CD14-positive monocyte (primary cell): ENCODE measurements at regions not wholly inside any gene's neighbourhood (a gene's known extent, or its start where the extent isn't known, plus 50 kb on each side); places are given as distances from the start of the nearest gene placed in this dataset.

Source experiments
- DNase-seq, 3 donors: peaks; one replicate each; pipeline ENCODE4 v3.0.0-alpha.2; 2011 to 2022
- H2AFZ ChIP-seq: 2 replicates; pipeline ENCODE4 v1.6.0; 2012; ENCODE audit warnings: mild to moderate bottlenecking, low read depth, low read length, inconsistent platforms; ENCODE audit not compliant: insufficient read depth, poor library complexity, severe bottlenecking
- H3K27ac ChIP-seq, 2 donors: 1 replicate in 1 of 2; 2 replicates in 1 of 2; pipeline ENCODE4 v1.5.1; 2012 to 2013; ENCODE audit warnings: low read length in 2 of 2, control low read depth in 1 of 2, inconsistent platforms in 1 of 2, low read depth in 1 of 2, mild to moderate bottlenecking in 1 of 2
- H3K27me3 ChIP-seq, 2 donors: one replicate each; pipeline versions ENCODE4 v1.6.0 to v1.6.1; 2011 to 2013; ENCODE audit warnings: low read length in 2 of 2; ENCODE audit not compliant: control insufficient read depth in 2 of 2, insufficient read depth in 2 of 2
- H3K36me3 ChIP-seq, 2 donors: replicated peaks in 1 of 2; 1 replicate in 1 of 2; 2 replicates in 1 of 2; pipeline versions ENCODE4 v1.5.1 to v1.6.1; 2012 to 2013; ENCODE audit warnings: low read length in 2 of 2, control low read depth in 1 of 2, inconsistent platforms in 1 of 2, mild to moderate bottlenecking in 1 of 2; ENCODE audit not compliant: insufficient read depth in 2 of 2, control insufficient read depth in 1 of 2
- H3K4me1 ChIP-seq, 2 donors: 1 replicate in 1 of 2; 2 replicates in 1 of 2; pipeline versions ENCODE4 v1.5.1 to v1.6.1; 2012 to 2013; ENCODE audit warnings: low read length in 2 of 2, control low read depth in 1 of 2, inconsistent platforms in 1 of 2, mild to moderate bottlenecking in 1 of 2, moderate library complexity in 1 of 2; ENCODE audit not compliant: insufficient read depth in 2 of 2, control insufficient read depth in 1 of 2
- H3K4me2 ChIP-seq: replicated peaks from 2 replicates; pipeline ENCODE3; 2012; ENCODE audit warnings: low read length, moderate library complexity, mild to moderate bottlenecking; ENCODE audit not compliant: poor library complexity, severe bottlenecking; ENCODE audit errors: extremely low read depth
- H3K4me3 ChIP-seq, 3 experiments: fragments of 200-600 bp in 1 of 3; sonication (generic) in 1 of 3; replicated peaks in 1 of 3; 1 replicate in 2 of 3; 2 replicates in 1 of 3; pipeline ENCODE4 v1.5.1; 2011 to 2013; ENCODE audit warnings: low read length in 3 of 3, mild to moderate bottlenecking in 3 of 3, control low read depth in 2 of 3, low read depth in 2 of 3, inconsistent platforms in 1 of 3, moderate library complexity in 1 of 3
- H3K79me2 ChIP-seq: 2 replicates; pipeline ENCODE4 v1.6.0; 2012; ENCODE audit warnings: mild to moderate bottlenecking, control low read depth, inconsistent platforms, low read length, moderate library complexity; ENCODE audit not compliant: insufficient read depth
- H3K9ac ChIP-seq: 2 replicates; pipeline ENCODE4 v1.6.0; 2017; ENCODE audit warnings: low read length, mild to moderate bottlenecking; ENCODE audit not compliant: insufficient read depth, poor library complexity, severe bottlenecking
- H3K9me3 ChIP-seq, 2 donors: replicated peaks in 1 of 2; 1 replicate in 1 of 2; 2 replicates in 1 of 2; pipeline versions ENCODE4 v1.5.1 to v1.6.1; 2012 to 2013; ENCODE audit warnings: low read length in 2 of 2, control low read depth in 1 of 2; ENCODE audit not compliant: control insufficient read depth in 1 of 2, insufficient read depth in 1 of 2
- H4K20me1 ChIP-seq: 2 replicates; pipeline ENCODE4 v1.6.0; 2012; ENCODE audit warnings: mild to moderate bottlenecking, low read length, control low read depth, moderate library complexity; ENCODE audit not compliant: insufficient read depth
- H3K27ac Mint-ChIP-seq, 7 donors: one replicate each; pipeline ENCODE4 v1.8.0; 2020; ENCODE audit warnings: mild to moderate bottlenecking in 7 of 7, mixed read lengths in 7 of 7, moderate library complexity in 6 of 7, inconsistent platforms in 2 of 7
- H3K27me3 Mint-ChIP-seq, 3 donors: one replicate each; pipeline ENCODE4 v1.8.0; 2021 to 2022; ENCODE audit warnings: low read depth in 3 of 3, mild to moderate bottlenecking in 3 of 3, mixed read lengths in 3 of 3, moderate library complexity in 3 of 3, inconsistent platforms in 1 of 3
- H3K36me3 Mint-ChIP-seq, 2 donors: one replicate each; pipeline ENCODE4 v1.8.0; 2020; ENCODE audit warnings: mixed read lengths in 2 of 2, inconsistent platforms in 1 of 2, mild to moderate bottlenecking in 1 of 2
- H3K4me1 Mint-ChIP-seq: one replicate; pipeline ENCODE4 v1.8.0; 2020; ENCODE audit warnings: mild to moderate bottlenecking, mixed read lengths
- H3K4me3 Mint-ChIP-seq, 2 donors: one replicate each; pipeline ENCODE4 v1.8.0; 2020; ENCODE audit warnings: mild to moderate bottlenecking in 2 of 2, mixed read lengths in 2 of 2, moderate library complexity in 1 of 2
- H3K9me3 Mint-ChIP-seq, 7 donors: one replicate each; pipeline ENCODE4 v1.8.0; 2020 to 2022; ENCODE audit warnings: mixed read lengths in 7 of 7, mild to moderate bottlenecking in 6 of 7, moderate library complexity in 6 of 7, inconsistent platforms in 2 of 7
- WGBS: methylation state at CpG from one replicate; pipeline ENCODE4 v1.1.5; 2013; ENCODE audit warnings: missing lambda C conversion rate; ENCODE audit not compliant: insufficient coverage; 5-methylcytosine and 5-hydroxymethylcytosine counted together
- intact Hi-C, 2 donors: fragments of 100-400 bp; cut with micrococcal nuclease; formaldehyde crosslinking; loops; one replicate each; pipeline versions ENCODE4 v1.15.0 to v1.15.1; 2023
- TF ChIP-seq, protein P1 (sequence below): fragments of 200-600 bp; IDR thresholded peaks from one replicate; pipeline ENCODE4 v1.8.0; 2022; ENCODE audit warnings: antibody characterized with exemption, mild to moderate bottlenecking

- Mint-ChIP-seq H3K27ac (no peak overlapping the region), H3K4me3 (no peak overlapping the region), H3K4me1 (no peaks in the 10 kb centered on the region), H3K36me3 (no peaks in the 10 kb centered on the region), H3K9me3 (peaks cover 0 to 4% (median 0%) of the 10 kb centered on the region in 7 donors), H3K27me3 (no peaks in the 10 kb centered on the region)
- Histone ChIP-seq H4K20me1 (no peaks in the 10 kb centered on the region), H3K4me1 (no peaks in the 10 kb centered on the region), H3K9ac (no peak overlapping the region), H2AFZ (no peak overlapping the region), H3K27me3 (no peaks in the 10 kb centered on the region), H3K27ac (no peak overlapping the region), H3K9me3 (no peaks in the 10 kb centered on the region), H3K4me3 (no peak overlapping the region), H3K36me3 (no peaks in the 10 kb centered on the region), H3K4me2 (no peak overlapping the region), H3K79me2 (no peaks in the 10 kb centered on the region)
- WGBS, result no CpG with 5 or more reads among the region's 1 CpG
- TF ChIP-seq, protein P1, sequence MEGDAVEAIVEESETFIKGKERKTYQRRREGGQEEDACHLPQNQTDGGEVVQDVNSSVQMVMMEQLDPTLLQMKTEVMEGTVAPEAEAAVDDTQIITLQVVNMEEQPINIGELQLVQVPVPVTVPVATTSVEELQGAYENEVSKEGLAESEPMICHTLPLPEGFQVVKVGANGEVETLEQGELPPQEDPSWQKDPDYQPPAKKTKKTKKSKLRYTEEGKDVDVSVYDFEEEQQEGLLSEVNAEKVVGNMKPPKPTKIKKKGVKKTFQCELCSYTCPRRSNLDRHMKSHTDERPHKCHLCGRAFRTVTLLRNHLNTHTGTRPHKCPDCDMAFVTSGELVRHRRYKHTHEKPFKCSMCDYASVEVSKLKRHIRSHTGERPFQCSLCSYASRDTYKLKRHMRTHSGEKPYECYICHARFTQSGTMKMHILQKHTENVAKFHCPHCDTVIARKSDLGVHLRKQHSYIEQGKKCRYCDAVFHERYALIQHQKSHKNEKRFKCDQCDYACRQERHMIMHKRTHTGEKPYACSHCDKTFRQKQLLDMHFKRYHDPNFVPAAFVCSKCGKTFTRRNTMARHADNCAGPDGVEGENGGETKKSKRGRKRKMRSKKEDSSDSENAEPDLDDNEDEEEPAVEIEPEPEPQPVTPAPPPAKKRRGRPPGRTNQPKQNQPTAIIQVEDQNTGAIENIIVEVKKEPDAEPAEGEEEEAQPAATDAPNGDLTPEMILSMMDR, result peak; percentile 12
- intact Hi-C loops, result no loop called here
- no peak for DNase-seq
These were observed 238.4 kb downstream of the SNCA start for GRCh38 chr4:89598602-89599001.

DNA sequence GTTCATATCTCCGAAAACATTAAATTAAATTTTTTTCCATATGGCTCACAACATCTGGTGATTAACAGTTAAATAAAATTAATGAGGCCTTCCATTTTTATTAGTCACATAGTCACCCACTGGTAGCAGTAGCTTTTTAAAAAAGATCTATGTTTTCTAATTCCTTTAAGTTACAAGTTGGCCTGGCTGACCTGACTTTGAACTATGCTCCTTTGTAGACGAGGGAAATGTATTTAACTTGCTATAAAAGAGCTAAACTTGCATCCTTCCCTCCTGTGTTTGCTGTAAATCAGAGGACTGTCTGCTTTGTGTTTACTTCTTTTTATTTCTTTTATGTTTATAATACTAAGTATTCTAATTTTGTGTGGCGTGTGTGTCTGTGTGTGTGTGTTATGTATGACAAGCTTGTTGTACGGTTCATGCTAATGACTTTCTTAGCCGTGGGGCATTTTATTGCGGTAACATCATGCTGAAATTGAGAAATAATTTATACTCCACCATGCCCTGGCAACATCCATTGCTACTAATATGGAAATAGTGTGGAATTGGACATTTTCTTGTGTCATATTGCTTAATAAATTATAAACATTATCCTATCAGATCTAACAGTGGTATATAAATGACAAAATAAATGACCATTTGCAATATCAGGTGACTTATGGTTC, 241.7 kb downstream of the SNCA start:
- WGBS, result no CpG with 5 or more reads among the region's 6 CpGs
- TF ChIP-seq, protein P1, result no peak

More for the DNA sequence above, 241.7 kb downstream of the SNCA start:
- DNase-seq, result no peak
- H3K4me3 ChIP-seq, result no peak overlapping the region
- H3K79me2 ChIP-seq, result no peaks in the 10 kb centered on the region
- H3K9me3 Mint-ChIP-seq, result peaks cover 0 to 6% (median 0%) of the 10 kb centered on the region in 7 donors
- no peak overlapping the region for H3K27ac Mint-ChIP-seq
- H3K36me3 Mint-ChIP-seq, result no peaks in the 10 kb centered on the region
- H3K9me3 ChIP-seq, result no peaks in the 10 kb centered on the region
- H3K4me2 ChIP-seq, result no peak overlapping the region
- H3K27me3 Mint-ChIP-seq, result no peaks in the 10 kb centered on the region
- no peak overlapping the region for H3K27ac ChIP-seq
- no peaks in the 10 kb centered on the region for H3K4me1 Mint-ChIP-seq
- H3K36me3 ChIP-seq, result no peaks in the 10 kb centered on the region
- H4K20me1 ChIP-seq, result no peaks in the 10 kb centered on the region
- no peak overlapping the region for H2AFZ ChIP-seq
- H3K27me3 ChIP-seq, result no peaks in the 10 kb centered on the region
- no peaks in the 10 kb centered on the region for H3K4me1 ChIP-seq
- no peak overlapping the region for H3K4me3 Mint-ChIP-seq
- intact Hi-C loops, result no loop called here
- no peak overlapping the region for H3K9ac ChIP-seq
